HL-60 (cell line): ENCODE measurements at regions not wholly inside any gene's neighbourhood (a gene's known extent, or its start where the extent isn't known, plus 50 kb on each side); places are given as distances from the start of the nearest gene placed in this dataset.

Source experiments
- GABPA ChIP-seq: IDR thresholded peaks from 2 replicates; pipeline ENCODE4 v1.6.1; 2012; ENCODE audit warnings: low read depth
- POLR2AphosphoS5 ChIP-seq: IDR thresholded peaks from 2 replicates; pipeline ENCODE4 v1.6.1; 2012; ENCODE audit warnings: low read depth
- TF ChIP-seq, protein P1 (sequence below): IDR thresholded peaks from one replicate; pipeline ENCODE4 v1.5.1; 2011; ENCODE audit warnings: low read length, control low read depth, inconsistent platforms; ENCODE audit not compliant: insufficient read depth

DNA sequence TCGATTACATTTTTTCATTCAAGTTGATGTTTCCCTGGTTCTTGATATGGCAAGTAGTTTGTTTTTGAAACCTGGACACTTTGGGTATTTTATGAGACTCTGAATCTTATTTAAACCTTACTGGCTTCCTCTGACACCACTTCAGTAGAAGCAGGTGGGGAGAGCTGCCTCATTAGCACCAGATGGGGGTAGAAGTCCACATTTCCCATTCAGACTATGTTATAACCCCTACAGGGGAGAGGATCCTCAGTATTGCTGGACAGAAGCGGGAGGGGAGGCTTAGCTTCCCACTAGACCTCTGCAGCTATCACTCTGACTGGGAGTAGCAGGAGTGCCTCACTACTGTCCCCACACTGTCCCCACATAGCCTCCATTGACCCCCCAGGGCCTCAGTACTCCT, 145.3 kb upstream of the SLC35G4 start:
- TF ChIP-seq POLR2AphosphoS5 (no peak), GABPA (no peak)
- TF ChIP-seq, protein P1, sequence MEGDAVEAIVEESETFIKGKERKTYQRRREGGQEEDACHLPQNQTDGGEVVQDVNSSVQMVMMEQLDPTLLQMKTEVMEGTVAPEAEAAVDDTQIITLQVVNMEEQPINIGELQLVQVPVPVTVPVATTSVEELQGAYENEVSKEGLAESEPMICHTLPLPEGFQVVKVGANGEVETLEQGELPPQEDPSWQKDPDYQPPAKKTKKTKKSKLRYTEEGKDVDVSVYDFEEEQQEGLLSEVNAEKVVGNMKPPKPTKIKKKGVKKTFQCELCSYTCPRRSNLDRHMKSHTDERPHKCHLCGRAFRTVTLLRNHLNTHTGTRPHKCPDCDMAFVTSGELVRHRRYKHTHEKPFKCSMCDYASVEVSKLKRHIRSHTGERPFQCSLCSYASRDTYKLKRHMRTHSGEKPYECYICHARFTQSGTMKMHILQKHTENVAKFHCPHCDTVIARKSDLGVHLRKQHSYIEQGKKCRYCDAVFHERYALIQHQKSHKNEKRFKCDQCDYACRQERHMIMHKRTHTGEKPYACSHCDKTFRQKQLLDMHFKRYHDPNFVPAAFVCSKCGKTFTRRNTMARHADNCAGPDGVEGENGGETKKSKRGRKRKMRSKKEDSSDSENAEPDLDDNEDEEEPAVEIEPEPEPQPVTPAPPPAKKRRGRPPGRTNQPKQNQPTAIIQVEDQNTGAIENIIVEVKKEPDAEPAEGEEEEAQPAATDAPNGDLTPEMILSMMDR, result no peak
